Activated CD4-positive, alpha-beta T cell treated with anti-CD3 and anti-CD28 coated beads for 36 hours (primary cell): ENCODE measurements at regions not wholly inside any gene's neighbourhood (a gene's known extent, or its start where the extent isn't known, plus 50 kb on each side); places are given as distances from the start of the nearest gene placed in this dataset.

Experiments
- ATAC-seq: fragments of 200-7000 bp; cut with Tn5 transposase; one replicate; pipeline ENCODE4 v1.10.0; 2021; ENCODE audit warnings: mild to moderate bottlenecking, moderate library complexity
- CTCF ChIA-PET: fragments of 350-600 bp; sonication (Branson Sonifier 250); formaldehyde crosslinking; loops from one replicate; lab custom pipeline; 2021; ENCODE audit warnings: antibody characterized with exemption; lab: Charles Lee
- POLR2A ChIA-PET: fragments of 350-600 bp; sonication (Branson Sonifier 250); formaldehyde crosslinking; loops from one replicate; lab custom pipeline; 2021; ENCODE audit warnings: antibody characterized with exemption, inconsistent platforms; lab: Charles Lee
- DNase-seq: peaks from one replicate; pipeline ENCODE4 v3.0.0-alpha.2; 2020
- H3K27ac Mint-ChIP-seq: one replicate; pipeline ENCODE4 v1.8.0; 2021; ENCODE audit warnings: mixed read lengths
- H3K27me3 Mint-ChIP-seq: one replicate; pipeline ENCODE4 v1.8.0; 2021; ENCODE audit warnings: mixed read lengths
- H3K36me3 Mint-ChIP-seq: one replicate; pipeline ENCODE4 v1.8.0; 2021; ENCODE audit warnings: low read depth, mixed read lengths
- H3K4me1 Mint-ChIP-seq: one replicate; pipeline ENCODE4 v1.8.0; 2021; ENCODE audit warnings: mixed read lengths
- H3K4me3 Mint-ChIP-seq: one replicate; pipeline ENCODE4 v1.8.0; 2021; ENCODE audit warnings: mild to moderate bottlenecking, moderate library complexity, mixed read lengths
- H3K9me3 Mint-ChIP-seq: one replicate; pipeline ENCODE4 v1.8.0; 2021; ENCODE audit warnings: low read depth, mixed read lengths
- intact Hi-C, 2 experiments: fragments of 100-400 bp; cut with DNase I in 1 of 2; cut with micrococcal nuclease in 1 of 2; formaldehyde crosslinking; loops; one replicate each; pipeline versions ENCODE4 v1.14.2 to v1.15.1; 2022 to 2024; cut with DNase I, micrococcal nuclease

DNA sequence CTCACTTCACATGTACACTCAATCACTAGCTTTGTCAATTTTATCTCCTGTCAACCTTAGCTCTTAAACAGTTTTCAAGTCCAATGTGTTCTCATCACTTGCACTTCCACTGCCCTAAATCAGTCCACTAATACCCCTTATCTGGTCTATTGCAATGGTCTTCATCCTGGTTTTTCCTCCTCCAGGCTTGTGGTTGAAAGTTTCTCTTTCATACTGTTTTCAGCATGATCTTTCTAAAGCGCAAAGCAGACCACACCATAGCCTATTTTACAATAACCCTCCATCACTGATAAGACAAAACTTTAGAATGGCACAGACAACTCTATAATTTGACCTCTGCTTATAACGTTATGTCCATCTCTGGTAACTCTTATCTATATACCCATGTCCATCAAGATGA is 62.0 kb upstream of the DDHD1 start:
- H3K9me3 Mint-ChIP-seq: no peaks in the 10 kb centered on the region
- DNase-seq (no peak), ATAC-seq (no peak)
- H3K27ac Mint-ChIP-seq: no peak overlapping the region
- H3K27me3 Mint-ChIP-seq: no peaks in the 10 kb centered on the region
- intact Hi-C loops: no loop called here
- POLR2A ChIA-PET: no interaction called here
- H3K4me1 Mint-ChIP-seq: peaks cover 5% of the 10 kb centered on the region
- H3K4me3 Mint-ChIP-seq: no peak overlapping the region
- CTCF ChIA-PET: interaction anchor here (0.7 kb wide), 1 partner anchor 652 kb away, joined by 3 read pairs; no protein-coding TSS in a partner anchor
- H3K36me3 Mint-ChIP-seq: no peaks in the 10 kb centered on the region

DNA sequence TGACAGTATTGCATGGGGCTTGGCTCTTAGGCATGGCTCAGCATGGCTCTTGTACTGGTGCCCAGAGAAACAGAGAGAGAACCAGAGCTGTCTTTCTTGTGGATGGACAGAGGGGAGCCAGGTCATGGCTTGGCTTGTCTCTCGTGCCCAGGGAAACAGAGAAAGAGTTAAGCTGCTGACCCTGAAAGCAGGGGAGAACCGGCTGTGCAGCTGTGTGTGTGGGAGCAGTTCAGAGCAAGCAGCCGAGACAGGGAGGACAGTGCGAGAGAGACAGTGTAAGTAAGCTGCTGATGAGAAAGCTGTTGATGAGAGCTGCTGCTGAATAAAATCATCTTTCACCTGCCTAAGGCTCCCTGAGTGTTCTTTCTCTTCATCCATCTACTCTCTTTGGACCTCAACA is 61.3 kb upstream of the DDHD1 start:
- ChIA-PET CTCF (interaction anchor here (0.5 to 1.1 kb wide), 3 partner anchors 10 to 91 kb away, joined by 3 to 5 read pairs (median 5); no protein-coding TSS in a partner anchor), POLR2A (interaction anchor here (0.6 kb wide), 1 partner anchor 24 kb away, joined by 3 read pairs; no protein-coding TSS in a partner anchor)
- DNase-seq: no peak
- no peaks in the 10 kb centered on the region for H3K36me3 Mint-ChIP-seq
- no peak for ATAC-seq
- H3K27ac Mint-ChIP-seq: no peak overlapping the region
- intact Hi-C loops: no loop called here
- peaks cover 5% of the 10 kb centered on the region for H3K4me1 Mint-ChIP-seq
- no peaks in the 10 kb centered on the region for H3K27me3 Mint-ChIP-seq
- no peak overlapping the region for H3K4me3 Mint-ChIP-seq
- no peaks in the 10 kb centered on the region for H3K9me3 Mint-ChIP-seq

- Mint-ChIP-seq H3K4me1 (peaks cover 5% of the 10 kb centered on the region), H3K36me3 (no peaks in the 10 kb centered on the region), H3K27me3 (no peaks in the 10 kb centered on the region), H3K27ac (no peak overlapping the region), H3K9me3 (no peaks in the 10 kb centered on the region), H3K4me3 (no peak overlapping the region)
- ATAC-seq (no peak), DNase-seq (no peak)
- ChIA-PET CTCF (interaction anchor here (0.5 to 1.1 kb wide), 4 partner anchors 11 to 171 kb away, joined by 3 to 5 read pairs (median 4); no protein-coding TSS in a partner anchor), POLR2A (interaction anchor here (0.6 kb wide), 1 partner anchor 23 kb away, joined by 3 read pairs; no protein-coding TSS in a partner anchor)
- intact Hi-C loops: no loop called here
Observed at GRCh38 chr14:53213761-53214160, 60.6 kb upstream of the DDHD1 start.

GRCh38 chr14:53209370-53209769 is 56.2 kb upstream of the DDHD1 start:
- no peak overlapping the region for H3K27ac Mint-ChIP-seq
- no peak for DNase-seq
- H3K4me1 Mint-ChIP-seq: no peaks in the 10 kb centered on the region
- no peaks in the 10 kb centered on the region for H3K36me3 Mint-ChIP-seq
- no peaks in the 10 kb centered on the region for H3K27me3 Mint-ChIP-seq
- CTCF ChIA-PET: no interaction called here
- intact Hi-C loops: no loop called here
- no peak overlapping the region for H3K4me3 Mint-ChIP-seq
- POLR2A ChIA-PET: no interaction called here
- H3K9me3 Mint-ChIP-seq: peaks cover 6% of the 10 kb centered on the region
- ATAC-seq: no peak
